ENCODE measurements at regions not wholly inside any gene's neighbourhood (a gene's known extent, or its start where the extent isn't known, plus 50 kb on each side); places are given as distances from the start of the nearest gene placed in this dataset.
"Not testable (repeated sequence)": the region's sequence is repeated elsewhere in the genome, so short reads cannot be mapped to it uniquely, and the experiment has no call there.

DNA sequence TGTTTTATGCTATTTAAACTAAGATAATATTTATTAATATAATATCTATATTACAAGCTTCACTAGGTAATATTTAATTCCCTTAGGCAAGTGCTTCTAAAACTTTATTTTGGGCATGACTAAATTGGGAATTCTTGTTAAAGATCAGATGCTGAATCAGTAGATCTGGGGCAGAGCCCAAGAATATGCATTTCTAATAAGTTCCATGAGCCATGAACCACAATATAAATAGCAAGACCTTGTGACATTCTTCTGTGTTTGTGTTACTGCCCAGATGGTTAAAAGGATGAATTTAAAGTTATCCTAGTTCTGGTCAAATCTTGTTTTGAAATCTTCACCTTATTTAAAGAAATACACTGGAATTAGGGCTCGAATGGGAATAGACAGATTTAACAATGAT is 258.4 kb upstream of the CACNA2D1 start:
- DNase-seq, result no peak

GRCh38 chr7:82700741-82701140 is 257.2 kb upstream of the CACNA2D1 start:
- no peak for DNase-seq

GRCh38 chr7:82699773-82700186 is 256.2 kb upstream of the CACNA2D1 start:
- no peak for DNase-seq

- DNase-seq, result no peak
Observed at GRCh38 chr7:82697897-82698296, 254.3 kb upstream of the CACNA2D1 start.

GRCh38 chr7:82696631-82697030 is 253.1 kb upstream of the CACNA2D1 start:
- no peak for DNase-seq

- no peak for DNase-seq
Observed at GRCh38 chr7:82694022-82694421, 250.4 kb upstream of the CACNA2D1 start.

GRCh38 chr7:82690929-82691328 is 247.4 kb upstream of the CACNA2D1 start:
- DNase-seq, result no peak

GRCh38 chr7:82685214-82685613 is 241.6 kb upstream of the CACNA2D1 start:
- no peak for DNase-seq

DNA sequence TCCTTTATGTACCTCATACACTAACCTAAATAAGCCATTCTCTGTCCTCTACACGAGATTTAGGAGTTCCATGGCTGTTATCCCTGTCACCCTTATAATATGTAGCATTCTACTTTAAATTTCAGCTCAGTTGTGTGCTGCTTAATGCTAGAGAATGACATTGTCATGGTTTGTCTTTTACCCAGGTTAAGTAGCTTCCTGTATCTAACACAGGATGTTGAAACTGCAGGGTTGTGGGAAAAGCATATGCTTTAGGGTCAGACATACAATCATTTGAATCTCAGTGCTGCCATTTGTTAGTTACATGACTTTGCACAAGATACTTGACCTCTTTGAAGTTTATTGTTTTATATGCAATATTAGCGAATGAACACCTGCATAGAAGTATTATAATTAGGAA is 235.1 kb upstream of the CACNA2D1 start:
- DNase-seq, result no peak

DNA sequence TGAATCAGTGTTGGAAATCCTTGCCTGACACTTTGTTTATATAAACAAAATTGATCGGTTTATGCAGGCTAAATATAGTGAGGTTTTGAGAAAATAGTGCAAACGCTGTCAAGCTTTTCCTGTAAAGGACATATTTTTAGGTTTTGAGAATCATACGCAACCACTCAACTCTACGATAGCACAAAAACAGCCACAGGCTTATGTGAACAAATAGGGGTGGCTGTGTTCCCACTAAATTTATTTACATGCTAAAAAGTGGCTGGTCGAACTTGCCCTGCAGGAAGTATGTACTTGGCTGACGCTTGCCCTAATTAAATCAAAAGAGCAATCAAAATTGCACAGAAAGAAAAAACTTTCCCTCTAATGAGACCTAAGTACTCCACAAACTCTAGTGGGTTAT is 234.7 kb upstream of the CACNA2D1 start:
- no peak for DNase-seq

- no peak for DNase-seq
Observed at GRCh38 chr7:82677493-82677892, 233.9 kb upstream of the CACNA2D1 start.

DNA sequence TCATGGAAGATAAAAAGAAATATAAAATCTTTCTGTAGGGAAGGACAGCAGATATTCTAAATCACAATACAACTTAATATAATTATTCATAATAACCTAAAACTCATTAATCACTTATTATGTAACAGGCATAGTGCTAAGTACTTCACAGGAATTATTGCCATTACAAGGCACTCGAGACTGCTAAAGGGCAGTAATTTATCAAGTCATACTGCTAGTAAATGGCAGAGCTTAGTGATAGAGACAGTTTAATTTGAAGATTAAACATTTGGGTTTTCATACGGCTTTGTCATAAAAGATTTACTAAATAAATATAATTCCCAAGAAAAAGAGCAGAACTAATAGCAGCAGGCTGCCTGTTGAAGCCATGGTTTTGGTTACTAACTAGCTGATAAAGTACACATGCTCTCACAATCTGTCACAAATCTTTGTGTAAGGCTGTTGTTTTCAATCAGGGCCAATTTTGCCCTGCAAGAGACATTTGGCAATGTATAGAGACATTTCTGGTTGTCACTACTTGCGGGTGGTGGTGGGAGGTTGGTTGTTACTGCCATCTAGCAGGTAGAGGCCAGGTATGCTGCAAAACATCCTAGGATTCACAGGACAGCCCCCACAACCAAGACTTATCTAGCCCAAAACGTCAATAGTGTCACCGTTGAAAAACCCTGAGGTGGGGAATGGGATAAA is 233.3 kb upstream of the CACNA2D1 start:
- DNase-seq, result peak; percentile 18

DNA sequence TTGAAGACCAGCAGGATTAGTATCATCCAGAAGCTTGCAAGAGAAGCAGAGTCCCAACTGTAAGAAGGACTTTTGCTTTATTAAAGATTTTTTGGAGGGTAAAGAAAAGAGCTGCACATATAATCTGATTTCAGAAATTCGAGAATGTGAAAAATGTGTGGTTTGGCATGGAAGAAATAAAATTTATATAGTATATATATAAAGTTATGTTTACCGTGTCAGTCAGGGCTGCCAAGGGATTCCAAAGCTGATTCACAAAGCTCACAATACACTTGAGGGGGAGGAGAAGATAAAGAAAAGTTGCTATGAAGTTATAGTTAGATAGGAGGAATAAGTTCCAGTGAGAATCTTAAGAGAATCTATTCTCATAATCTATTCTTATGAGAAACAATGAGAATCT is 231.8 kb upstream of the CACNA2D1 start:
- DNase-seq, result no peak

GRCh38 chr7:82674268-82674667 is 230.7 kb upstream of the CACNA2D1 start:
- no peak for DNase-seq

- DNase-seq, result no peak
Observed at GRCh38 chr7:82672078-82672477, 228.5 kb upstream of the CACNA2D1 start.

DNA sequence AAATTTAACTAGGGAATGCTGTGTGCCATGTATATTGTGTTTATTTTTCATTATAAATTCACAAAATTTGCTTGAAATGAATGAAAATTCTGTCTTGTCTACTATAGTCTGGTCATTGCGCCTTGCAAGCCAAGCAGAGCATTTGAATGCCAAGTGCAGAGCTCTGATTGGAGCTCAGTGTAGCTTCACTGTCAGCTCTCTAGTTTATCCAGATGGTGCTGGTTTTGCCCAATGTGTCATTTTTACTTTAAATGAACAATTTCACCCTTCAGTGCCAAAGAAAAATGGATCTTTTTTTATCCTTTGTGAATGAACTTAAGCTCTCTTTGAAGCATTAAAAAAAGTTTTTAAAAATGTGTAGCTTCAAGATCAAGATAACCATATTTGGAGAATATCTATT is 225.6 kb upstream of the CACNA2D1 start:
- DNase-seq, result no peak

- DNase-seq, result no peak
Observed at GRCh38 chr7:82668676-82669075, 225.1 kb upstream of the CACNA2D1 start.

- DNase-seq, result no peak
Observed at GRCh38 chr7:82665966-82666507, 222.5 kb upstream of the CACNA2D1 start.

GRCh38 chr7:82655965-82656364 is 212.4 kb upstream of the CACNA2D1 start:
- DNase-seq, result no peak

- DNase-seq, result not testable (repeated sequence)
Observed at GRCh38 chr7:82650095-82650494, 206.5 kb upstream of the CACNA2D1 start.

- no peak for DNase-seq
Observed at GRCh38 chr7:82633592-82633991, 190.0 kb upstream of the CACNA2D1 start.

DNA sequence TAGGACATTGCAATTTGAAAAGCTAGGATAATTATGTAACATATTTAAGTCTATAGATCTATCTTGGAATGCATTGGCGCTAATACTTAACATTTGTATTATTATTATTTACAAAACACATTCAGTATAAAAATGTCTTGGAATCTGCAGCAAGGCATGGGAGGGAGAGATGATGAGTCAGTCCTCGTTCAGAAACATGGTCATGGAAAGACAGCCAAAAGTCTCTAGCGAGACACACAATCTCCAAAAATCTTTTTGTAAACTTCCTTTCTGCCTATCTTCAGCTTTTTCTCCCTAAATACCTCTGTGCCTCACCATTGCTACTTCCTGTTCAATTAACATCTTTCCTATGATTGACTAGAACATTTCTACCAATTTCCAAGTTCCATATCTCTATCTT is 188.4 kb upstream of the CACNA2D1 start:
- DNase-seq, result no peak

- DNase-seq, result no peak
Observed at GRCh38 chr7:82629583-82629982, 186.0 kb upstream of the CACNA2D1 start.

GRCh38 chr7:82625377-82625776 is 181.8 kb upstream of the CACNA2D1 start:
- no peak for DNase-seq

GRCh38 chr7:82624965-82625364 is 181.4 kb upstream of the CACNA2D1 start:
- no peak for DNase-seq
